Retina (tissue), 1 donor: ENCODE measurements at regions not wholly inside any gene's neighbourhood (a gene's known extent, or its start where the extent isn't known, plus 50 kb on each side); places are given as distances from the start of the nearest gene placed in this dataset.
"Not testable (repeated sequence)": the region's sequence is repeated elsewhere in the genome, so short reads cannot be mapped to it uniquely, and the experiment has no call there.

ENCODE experiments used
- DNase-seq: peaks from one replicate; pipeline ENCODE4 v3.0.0-alpha.2; 2016

- no peak for DNase-seq
Observed at GRCh38 chr4:177957596-177958360, 515.5 kb upstream of the AGA start.

GRCh38 chr4:177960566-177960965 is 518.3 kb upstream of the AGA start:
- DNase-seq, result no peak

GRCh38 chr4:177961761-177962380 is 519.6 kb upstream of the AGA start:
- DNase-seq, result no peak

- no peak for DNase-seq
Observed at GRCh38 chr4:177964061-177964460, 521.8 kb upstream of the AGA start.

- no peak for DNase-seq
Observed at GRCh38 chr4:177964693-177965168, 522.5 kb upstream of the AGA start.

GRCh38 chr4:177967328-177967727 is 525.1 kb upstream of the AGA start:
- DNase-seq, result no peak

GRCh38 chr4:177968817-177969442 is 526.7 kb upstream of the AGA start:
- DNase-seq, result no peak

- DNase-seq, result no peak
Observed at GRCh38 chr4:177974461-177974860, 532.2 kb upstream of the AGA start.

- DNase-seq, result no peak
Observed at GRCh38 chr4:177975315-177975987, 533.2 kb upstream of the AGA start.

GRCh38 chr4:177986236-177986635 is 544.0 kb upstream of the AGA start:
- peak; percentile 39 for DNase-seq

- DNase-seq, result no peak
Observed at GRCh38 chr4:177987896-177988295, 545.7 kb upstream of the AGA start.

GRCh38 chr4:177989503-177990201 is 547.4 kb upstream of the AGA start:
- no peak for DNase-seq

- DNase-seq, result no peak
Observed at GRCh38 chr4:178003098-178003657, 560.9 kb upstream of the AGA start.

- no peak for DNase-seq
Observed at GRCh38 chr4:178010596-178010995, 568.4 kb upstream of the AGA start.

GRCh38 chr4:178015046-178015445 is 572.8 kb upstream of the AGA start:
- DNase-seq, result not testable (repeated sequence)

GRCh38 chr4:178026999-178027398 is 584.8 kb upstream of the AGA start:
- DNase-seq, result no peak

- DNase-seq, result peak; percentile 1
Observed at GRCh38 chr4:178027796-178028195, 585.6 kb upstream of the AGA start.

GRCh38 chr4:178028481-178028880 is 586.2 kb upstream of the AGA start:
- peak; percentile 5 for DNase-seq

- DNase-seq, result no peak
Observed at GRCh38 chr4:178037459-178038214, 595.4 kb upstream of the AGA start.

GRCh38 chr4:178056996-178057395 is 614.8 kb upstream of the AGA start:
- DNase-seq, result no peak

GRCh38 chr4:178063568-178063967 is 621.3 kb upstream of the AGA start:
- DNase-seq, result no peak
